ENCODE measurements at regions not wholly inside any gene's neighbourhood (a gene's known extent, or its start where the extent isn't known, plus 50 kb on each side); places are given as distances from the start of the nearest gene placed in this dataset.
"Not testable (repeated sequence)": the region's sequence is repeated elsewhere in the genome, so short reads cannot be mapped to it uniquely, and the experiment has no call there.

GRCh38 chr5:87732875-87733768 is 320.4 kb upstream of the CCNH start:
- no peak for DNase-seq

- no peak for DNase-seq
Measured at GRCh38 chr5:87729781-87730180, 317.1 kb upstream of the CCNH start.

GRCh38 chr5:87722286-87722685 is 309.6 kb upstream of the CCNH start:
- no peak for DNase-seq

- DNase-seq = not testable (repeated sequence)
Measured at GRCh38 chr5:87718224-87718925, 305.6 kb upstream of the CCNH start.

- no peak for DNase-seq
Measured at GRCh38 chr5:87717761-87718160, 305.0 kb upstream of the CCNH start.

- no peak for DNase-seq
Measured at GRCh38 chr5:87705876-87706275, 293.1 kb upstream of the CCNH start.

- DNase-seq = no peak
Measured at GRCh38 chr5:87686975-87687374, 274.2 kb upstream of the CCNH start.

GRCh38 chr5:87686018-87686417 is 273.3 kb upstream of the CCNH start:
- DNase-seq = no peak

- no peak for DNase-seq
Measured at GRCh38 chr5:87674235-87674634, 261.5 kb upstream of the CCNH start.

GRCh38 chr5:87671146-87671545 is 258.4 kb upstream of the CCNH start:
- no peak for DNase-seq

- no peak for DNase-seq
Measured at GRCh38 chr5:87665166-87665565, 252.4 kb upstream of the CCNH start.

GRCh38 chr5:87661784-87662566 is 249.2 kb upstream of the CCNH start:
- no peak for DNase-seq

GRCh38 chr5:87653242-87653641 is 240.5 kb upstream of the CCNH start:
- no peak for DNase-seq

- no peak for DNase-seq
Measured at GRCh38 chr5:87650284-87650683, 237.6 kb upstream of the CCNH start.

- no peak for DNase-seq
Measured at GRCh38 chr5:87649455-87649854, 236.7 kb upstream of the CCNH start.

- no peak for DNase-seq
Measured at GRCh38 chr5:87645224-87645623, 232.5 kb upstream of the CCNH start.

- DNase-seq = no peak
Measured at GRCh38 chr5:87640902-87641301, 228.2 kb upstream of the CCNH start.

GRCh38 chr5:87627363-87627762 is 214.6 kb upstream of the CCNH start:
- no peak for DNase-seq

- no peak for DNase-seq
Measured at GRCh38 chr5:87608385-87608784, 195.7 kb upstream of the CCNH start.

GRCh38 chr5:87605663-87606062 is 192.9 kb upstream of the CCNH start:
- DNase-seq = no peak

GRCh38 chr5:87599778-87600177 is 187.0 kb upstream of the CCNH start:
- DNase-seq = no peak

- no peak for DNase-seq
Measured at GRCh38 chr5:87598460-87598859, 185.7 kb upstream of the CCNH start.

- DNase-seq = no peak
Measured at GRCh38 chr5:87594566-87594965, 181.8 kb upstream of the CCNH start.
